Neural progenitor cell (in vitro differentiated cells): ENCODE measurements at regions not wholly inside any gene's neighbourhood (a gene's known extent, or its start where the extent isn't known, plus 50 kb on each side); places are given as distances from the start of the nearest gene placed in this dataset.

Experiments used
- CTCF ChIP-seq: fragments of 200-600 bp; sonication (generic); IDR thresholded peaks from 2 replicates; pipeline ENCODE4 v1.5.1; 2017; ENCODE audit warnings: antibody characterized with exemption, mild to moderate bottlenecking
- EZH2 ChIP-seq: fragments of 200-600 bp; sonication (generic); IDR thresholded peaks from 2 replicates; pipeline ENCODE4 v1.6.1; 2017; ENCODE audit warnings: antibody characterized with exemption, mild to moderate bottlenecking, moderate library complexity

- TF ChIP-seq EZH2 (no peak), CTCF (no peak)
These were observed 214.6 kb upstream of the ECI2 start for GRCh38 chr6:4349931-4350330.
